ENCODE measurements at regions not wholly inside any gene's neighbourhood (a gene's known extent, or its start where the extent isn't known, plus 50 kb on each side); places are given as distances from the start of the nearest gene placed in this dataset.

DNA sequence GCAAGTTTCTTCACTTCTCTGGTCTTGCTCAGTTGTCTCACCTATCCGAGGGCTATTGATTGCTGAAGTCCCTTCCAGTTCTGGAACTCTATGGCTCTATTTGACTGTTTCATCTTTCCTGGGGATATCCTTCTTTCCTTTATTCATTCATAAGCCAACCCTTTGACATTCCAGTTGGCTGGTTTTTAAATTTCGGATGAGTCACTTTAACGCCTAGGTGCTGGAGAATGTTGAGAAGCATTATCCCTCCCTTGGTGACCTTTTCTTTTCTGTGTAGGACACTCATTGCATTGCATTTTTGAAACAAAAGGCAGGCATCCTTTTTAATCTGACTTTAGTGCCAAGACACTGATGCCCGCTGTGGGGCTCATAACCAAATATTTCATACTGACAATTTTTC, 307.1 kb downstream of the TSN start:
- DNase-seq (ENCODE audit: low read depth), result no peak
- TF ChIP-seq MYC (IDR thresholded peaks at IDR 0.05; ENCODE audit: low read depth, low read length) (no peak), POLR2A (IDR thresholded peaks at IDR 0.05; ENCODE audit: extremely low read depth, insufficient read length) (no peak)
- TF ChIP-seq, protein P1, sequence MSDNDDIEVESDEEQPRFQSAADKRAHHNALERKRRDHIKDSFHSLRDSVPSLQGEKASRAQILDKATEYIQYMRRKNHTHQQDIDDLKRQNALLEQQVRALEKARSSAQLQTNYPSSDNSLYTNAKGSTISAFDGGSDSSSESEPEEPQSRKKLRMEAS (IDR thresholded peaks at IDR 0.05; ENCODE audit: low read depth, low read length), result no peak
- H3K4me3 ChIP-seq (ENCODE audit: low read depth, low read length), result no peak overlapping the region

DNA sequence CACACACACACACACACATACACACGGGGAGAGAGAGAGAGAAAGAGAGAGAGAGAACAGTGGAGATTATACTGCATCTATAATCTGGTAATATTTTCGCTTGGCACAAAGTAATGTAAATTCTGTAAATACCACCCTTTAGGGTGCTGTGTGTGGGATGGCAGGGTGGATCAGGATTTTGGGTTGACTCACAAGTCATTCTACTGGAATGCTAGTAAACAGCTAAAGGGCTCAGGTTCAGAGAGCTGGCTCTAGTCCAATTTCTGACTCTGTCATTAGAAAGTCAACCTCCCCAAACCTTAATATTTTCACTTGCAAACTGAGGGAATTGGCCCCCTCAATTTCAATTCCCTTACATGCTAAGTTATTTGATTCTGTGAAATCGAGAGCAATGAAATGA, 308.3 kb downstream of the TSN start:
- TF ChIP-seq MYC (IDR thresholded peaks at IDR 0.05; ENCODE audit: low read depth, low read length) (no peak), POLR2A (IDR thresholded peaks at IDR 0.05; ENCODE audit: extremely low read depth, insufficient read length) (no peak)
- TF ChIP-seq, protein P1 (IDR thresholded peaks at IDR 0.05; ENCODE audit: low read depth, low read length), result no peak
- TF ChIP-seq, protein P2, sequence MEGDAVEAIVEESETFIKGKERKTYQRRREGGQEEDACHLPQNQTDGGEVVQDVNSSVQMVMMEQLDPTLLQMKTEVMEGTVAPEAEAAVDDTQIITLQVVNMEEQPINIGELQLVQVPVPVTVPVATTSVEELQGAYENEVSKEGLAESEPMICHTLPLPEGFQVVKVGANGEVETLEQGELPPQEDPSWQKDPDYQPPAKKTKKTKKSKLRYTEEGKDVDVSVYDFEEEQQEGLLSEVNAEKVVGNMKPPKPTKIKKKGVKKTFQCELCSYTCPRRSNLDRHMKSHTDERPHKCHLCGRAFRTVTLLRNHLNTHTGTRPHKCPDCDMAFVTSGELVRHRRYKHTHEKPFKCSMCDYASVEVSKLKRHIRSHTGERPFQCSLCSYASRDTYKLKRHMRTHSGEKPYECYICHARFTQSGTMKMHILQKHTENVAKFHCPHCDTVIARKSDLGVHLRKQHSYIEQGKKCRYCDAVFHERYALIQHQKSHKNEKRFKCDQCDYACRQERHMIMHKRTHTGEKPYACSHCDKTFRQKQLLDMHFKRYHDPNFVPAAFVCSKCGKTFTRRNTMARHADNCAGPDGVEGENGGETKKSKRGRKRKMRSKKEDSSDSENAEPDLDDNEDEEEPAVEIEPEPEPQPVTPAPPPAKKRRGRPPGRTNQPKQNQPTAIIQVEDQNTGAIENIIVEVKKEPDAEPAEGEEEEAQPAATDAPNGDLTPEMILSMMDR (IDR thresholded peaks at IDR 0.05; ENCODE audit: low read depth, low read length), result no peak
- no peak for DNase-seq (ENCODE audit: low read depth)
- no peak overlapping the region for H3K4me3 ChIP-seq (ENCODE audit: low read depth, low read length)

DNA sequence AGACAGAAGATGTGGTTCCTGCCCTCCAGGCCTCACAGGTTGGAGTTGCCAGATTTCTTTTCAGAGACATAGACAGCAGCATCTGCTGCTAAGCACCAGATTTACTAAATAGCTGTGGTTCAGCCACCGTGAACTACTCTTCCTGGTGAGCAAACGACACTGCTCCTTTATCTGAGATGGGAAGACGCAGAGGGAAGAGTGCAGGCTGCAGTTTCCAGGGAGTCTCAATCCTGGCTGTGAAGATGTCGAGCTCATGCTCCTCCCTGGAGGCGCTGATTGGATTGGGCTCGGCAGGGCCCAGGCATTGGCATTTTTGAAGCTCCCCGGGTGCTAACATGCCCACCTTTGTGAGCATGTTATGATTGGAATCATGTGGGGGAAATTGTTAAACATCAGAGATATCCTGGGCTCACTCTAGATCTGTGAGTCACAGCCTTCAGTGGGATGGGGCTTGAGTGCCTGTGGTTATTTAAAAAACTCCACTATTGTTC, 314.8 kb downstream of the TSN start:
- TF ChIP-seq, protein P2 (IDR thresholded peaks at IDR 0.05; ENCODE audit: low read depth, low read length), result no peak
- no peak for TF ChIP-seq POLR2A (IDR thresholded peaks at IDR 0.05; ENCODE audit: extremely low read depth, insufficient read length)
- TF ChIP-seq MYC (IDR thresholded peaks at IDR 0.05; ENCODE audit: low read depth, low read length), result no peak
- TF ChIP-seq, protein P1 (IDR thresholded peaks at IDR 0.05; ENCODE audit: low read depth, low read length), result no peak
- DNase-seq (ENCODE audit: low read depth), result no peak
- no peak overlapping the region for H3K4me3 ChIP-seq (ENCODE audit: low read depth, low read length)

DNA sequence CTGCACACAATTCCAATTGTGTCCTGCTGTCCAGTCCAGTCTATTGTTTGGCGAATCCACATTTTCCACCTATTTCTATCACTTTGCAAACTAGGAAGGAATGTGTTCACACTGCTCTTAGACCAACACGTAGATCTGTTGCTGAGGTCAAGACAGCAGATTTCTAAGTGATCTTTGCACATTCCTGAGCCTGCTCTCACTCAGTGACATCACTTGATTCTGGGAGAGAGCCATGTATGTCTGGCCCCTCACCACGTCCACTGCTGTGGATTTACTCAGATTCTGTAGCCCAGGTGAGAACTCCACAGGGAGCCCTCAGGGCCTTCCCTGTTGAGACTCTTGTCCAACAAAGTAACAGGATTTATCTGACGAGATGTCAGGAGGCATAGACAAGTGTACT, 317.2 kb downstream of the TSN start:
- TF ChIP-seq, protein P1 (IDR thresholded peaks at IDR 0.05; ENCODE audit: low read depth, low read length), result no peak
- TF ChIP-seq POLR2A (IDR thresholded peaks at IDR 0.05; ENCODE audit: extremely low read depth, insufficient read length), result no peak
- TF ChIP-seq, protein P2 (IDR thresholded peaks at IDR 0.05; ENCODE audit: low read depth, low read length), result no peak
- no peak for TF ChIP-seq MYC (IDR thresholded peaks at IDR 0.05; ENCODE audit: low read depth, low read length)
- DNase-seq (ENCODE audit: low read depth), result no peak
- no peak overlapping the region for H3K4me3 ChIP-seq (ENCODE audit: low read depth, low read length)

DNA sequence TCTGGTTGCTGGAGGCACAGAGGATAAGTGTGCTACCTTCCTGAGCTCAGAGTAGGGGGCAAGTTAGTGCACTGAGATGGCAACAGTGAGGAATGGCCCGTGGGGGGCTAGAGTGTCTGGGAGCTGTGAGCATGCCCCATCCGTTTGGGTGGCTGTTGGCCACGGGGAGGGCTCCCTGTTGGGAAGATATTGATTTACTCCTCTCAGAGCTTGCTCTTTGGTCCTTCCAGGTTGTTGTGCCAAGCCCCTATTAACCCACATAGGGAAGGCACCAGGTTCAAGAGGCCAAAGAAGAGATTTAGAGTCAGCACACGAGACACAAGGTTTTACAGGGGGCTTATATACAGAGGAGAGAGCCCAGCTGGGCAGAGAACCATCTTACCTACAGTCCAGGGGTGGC, 318.8 kb downstream of the TSN start:
- no peak for DNase-seq (ENCODE audit: low read depth)
- no peak overlapping the region for H3K4me3 ChIP-seq (ENCODE audit: low read depth, low read length)
- TF ChIP-seq, protein P2 (IDR thresholded peaks at IDR 0.05; ENCODE audit: low read depth, low read length), result no peak
- TF ChIP-seq, protein P1 (IDR thresholded peaks at IDR 0.05; ENCODE audit: low read depth, low read length), result no peak
- TF ChIP-seq POLR2A (IDR thresholded peaks at IDR 0.05; ENCODE audit: extremely low read depth, insufficient read length) (no peak), MYC (IDR thresholded peaks at IDR 0.05; ENCODE audit: low read depth, low read length) (no peak)

DNA sequence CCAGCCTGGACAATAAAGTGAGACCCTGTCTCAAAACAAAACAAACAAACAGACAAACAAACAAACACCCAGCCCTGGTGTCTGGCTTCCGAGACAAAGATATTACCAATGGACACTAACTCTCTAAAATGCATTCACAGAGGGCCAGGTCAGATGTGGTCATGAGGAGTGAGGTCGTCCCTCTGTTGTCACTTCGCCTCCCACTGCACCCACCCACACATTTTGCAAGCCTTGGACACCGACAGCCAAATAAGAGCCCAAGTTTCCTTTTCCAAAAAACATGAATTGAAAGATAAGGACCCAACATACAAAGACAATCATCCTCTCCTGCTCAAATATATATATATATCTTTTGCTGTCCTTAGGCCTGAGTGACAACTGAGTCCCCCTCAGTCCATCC, 319.9 kb downstream of the TSN start:
- DNase-seq (ENCODE audit: low read depth), result no peak
- no peak overlapping the region for H3K4me3 ChIP-seq (ENCODE audit: low read depth, low read length)
- TF ChIP-seq MYC (IDR thresholded peaks at IDR 0.05; ENCODE audit: low read depth, low read length), result no peak

DNA sequence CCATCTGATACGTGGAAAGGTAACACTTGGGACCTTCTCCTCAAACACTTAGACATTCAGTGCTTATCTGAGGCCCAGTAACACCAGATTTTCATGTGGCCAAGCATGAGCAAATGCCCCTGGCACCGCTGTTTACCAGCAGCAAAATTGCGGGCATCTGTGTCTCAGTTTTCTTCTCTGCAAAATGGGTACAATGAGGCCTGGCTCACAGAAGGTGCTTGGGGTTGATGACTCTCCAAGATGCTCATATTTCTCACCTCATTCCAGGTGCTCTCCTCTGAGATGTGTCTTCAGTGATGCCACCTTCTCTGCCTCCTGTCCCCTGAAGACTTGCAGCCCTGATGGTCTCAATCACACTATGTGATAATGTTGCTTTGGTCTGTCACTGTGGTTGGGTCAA, 321.7 kb downstream of the TSN start:
- TF ChIP-seq POLR2A (IDR thresholded peaks at IDR 0.05; ENCODE audit: extremely low read depth, insufficient read length), result no peak

More for the DNA sequence above, 321.7 kb downstream of the TSN start:
- no peak overlapping the region for H3K4me3 ChIP-seq (ENCODE audit: low read depth, low read length)
- DNase-seq (ENCODE audit: low read depth), result no peak
